CD14-positive monocyte (primary cell): ENCODE measurements at regions not wholly inside any gene's neighbourhood (a gene's known extent, or its start where the extent isn't known, plus 50 kb on each side); places are given as distances from the start of the nearest gene placed in this dataset.

ENCODE experiments used
- DNase-seq, 3 donors: peaks; one replicate each; pipeline ENCODE4 v3.0.0-alpha.2; 2011 to 2022
- H2AFZ ChIP-seq: 2 replicates; pipeline ENCODE4 v1.6.0; 2012; ENCODE audit warnings: mild to moderate bottlenecking, low read depth, low read length, inconsistent platforms; ENCODE audit not compliant: insufficient read depth, poor library complexity, severe bottlenecking
- H3K27ac ChIP-seq, 2 donors: 1 replicate in 1 of 2; 2 replicates in 1 of 2; pipeline ENCODE4 v1.5.1; 2012 to 2013; ENCODE audit warnings: low read length in 2 of 2, control low read depth in 1 of 2, inconsistent platforms in 1 of 2, low read depth in 1 of 2, mild to moderate bottlenecking in 1 of 2
- H3K27me3 ChIP-seq, 2 donors: one replicate each; pipeline versions ENCODE4 v1.6.0 to v1.6.1; 2011 to 2013; ENCODE audit warnings: low read length in 2 of 2; ENCODE audit not compliant: control insufficient read depth in 2 of 2, insufficient read depth in 2 of 2
- H3K36me3 ChIP-seq, 2 donors: replicated peaks in 1 of 2; 1 replicate in 1 of 2; 2 replicates in 1 of 2; pipeline versions ENCODE4 v1.5.1 to v1.6.1; 2012 to 2013; ENCODE audit warnings: low read length in 2 of 2, control low read depth in 1 of 2, inconsistent platforms in 1 of 2, mild to moderate bottlenecking in 1 of 2; ENCODE audit not compliant: insufficient read depth in 2 of 2, control insufficient read depth in 1 of 2
- H3K4me1 ChIP-seq, 2 donors: 1 replicate in 1 of 2; 2 replicates in 1 of 2; pipeline versions ENCODE4 v1.5.1 to v1.6.1; 2012 to 2013; ENCODE audit warnings: low read length in 2 of 2, control low read depth in 1 of 2, inconsistent platforms in 1 of 2, mild to moderate bottlenecking in 1 of 2, moderate library complexity in 1 of 2; ENCODE audit not compliant: insufficient read depth in 2 of 2, control insufficient read depth in 1 of 2
- H3K4me2 ChIP-seq: replicated peaks from 2 replicates; pipeline ENCODE3; 2012; ENCODE audit warnings: low read length, moderate library complexity, mild to moderate bottlenecking; ENCODE audit not compliant: poor library complexity, severe bottlenecking; ENCODE audit errors: extremely low read depth
- H3K4me3 ChIP-seq, 3 experiments: fragments of 200-600 bp in 1 of 3; sonication (generic) in 1 of 3; replicated peaks in 1 of 3; 1 replicate in 2 of 3; 2 replicates in 1 of 3; pipeline ENCODE4 v1.5.1; 2011 to 2013; ENCODE audit warnings: low read length in 3 of 3, mild to moderate bottlenecking in 3 of 3, control low read depth in 2 of 3, low read depth in 2 of 3, inconsistent platforms in 1 of 3, moderate library complexity in 1 of 3
- H3K79me2 ChIP-seq: 2 replicates; pipeline ENCODE4 v1.6.0; 2012; ENCODE audit warnings: mild to moderate bottlenecking, control low read depth, inconsistent platforms, low read length, moderate library complexity; ENCODE audit not compliant: insufficient read depth
- H3K9ac ChIP-seq: 2 replicates; pipeline ENCODE4 v1.6.0; 2017; ENCODE audit warnings: low read length, mild to moderate bottlenecking; ENCODE audit not compliant: insufficient read depth, poor library complexity, severe bottlenecking
- H3K9me3 ChIP-seq, 2 donors: replicated peaks in 1 of 2; 1 replicate in 1 of 2; 2 replicates in 1 of 2; pipeline versions ENCODE4 v1.5.1 to v1.6.1; 2012 to 2013; ENCODE audit warnings: low read length in 2 of 2, control low read depth in 1 of 2; ENCODE audit not compliant: control insufficient read depth in 1 of 2, insufficient read depth in 1 of 2
- H4K20me1 ChIP-seq: 2 replicates; pipeline ENCODE4 v1.6.0; 2012; ENCODE audit warnings: mild to moderate bottlenecking, low read length, control low read depth, moderate library complexity; ENCODE audit not compliant: insufficient read depth
- H3K27ac Mint-ChIP-seq, 7 donors: one replicate each; pipeline ENCODE4 v1.8.0; 2020; ENCODE audit warnings: mild to moderate bottlenecking in 7 of 7, mixed read lengths in 7 of 7, moderate library complexity in 6 of 7, inconsistent platforms in 2 of 7
- H3K27me3 Mint-ChIP-seq, 3 donors: one replicate each; pipeline ENCODE4 v1.8.0; 2021 to 2022; ENCODE audit warnings: low read depth in 3 of 3, mild to moderate bottlenecking in 3 of 3, mixed read lengths in 3 of 3, moderate library complexity in 3 of 3, inconsistent platforms in 1 of 3
- H3K36me3 Mint-ChIP-seq, 2 donors: one replicate each; pipeline ENCODE4 v1.8.0; 2020; ENCODE audit warnings: mixed read lengths in 2 of 2, inconsistent platforms in 1 of 2, mild to moderate bottlenecking in 1 of 2
- H3K4me1 Mint-ChIP-seq: one replicate; pipeline ENCODE4 v1.8.0; 2020; ENCODE audit warnings: mild to moderate bottlenecking, mixed read lengths
- H3K4me3 Mint-ChIP-seq, 2 donors: one replicate each; pipeline ENCODE4 v1.8.0; 2020; ENCODE audit warnings: mild to moderate bottlenecking in 2 of 2, mixed read lengths in 2 of 2, moderate library complexity in 1 of 2
- H3K9me3 Mint-ChIP-seq, 7 donors: one replicate each; pipeline ENCODE4 v1.8.0; 2020 to 2022; ENCODE audit warnings: mixed read lengths in 7 of 7, mild to moderate bottlenecking in 6 of 7, moderate library complexity in 6 of 7, inconsistent platforms in 2 of 7
- CTCF ChIP-seq: fragments of 200-600 bp; IDR thresholded peaks from one replicate; pipeline ENCODE4 v1.8.0; 2022; ENCODE audit warnings: antibody characterized with exemption, mild to moderate bottlenecking
- WGBS: methylation state at CpG from one replicate; pipeline ENCODE4 v1.1.5; 2013; ENCODE audit warnings: missing lambda C conversion rate; ENCODE audit not compliant: insufficient coverage; 5-methylcytosine and 5-hydroxymethylcytosine counted together
- intact Hi-C, 2 donors: fragments of 100-400 bp; cut with micrococcal nuclease; formaldehyde crosslinking; loops; one replicate each; pipeline versions ENCODE4 v1.15.0 to v1.15.1; 2023

DNA sequence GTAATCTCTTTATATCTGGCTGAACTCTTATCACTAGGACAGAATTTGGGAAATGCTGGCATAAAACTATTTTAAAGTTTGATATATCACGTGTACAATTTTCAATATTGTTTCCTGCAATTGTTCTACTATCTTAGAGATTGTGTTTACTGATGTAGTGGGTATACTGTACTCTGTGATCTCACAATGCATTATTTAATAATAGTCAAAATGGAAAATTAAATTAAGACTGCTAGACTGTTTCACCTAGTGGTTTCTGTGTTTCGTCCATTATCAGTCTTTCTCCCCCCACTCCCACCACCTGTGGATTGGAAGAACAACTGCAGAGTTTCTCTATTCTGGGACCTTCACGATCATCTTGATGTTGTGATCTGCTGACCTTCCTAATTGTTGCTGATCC lies 449.2 kb upstream of the SLC10A2 start:
- intact Hi-C loops = no loop called here
- H3K4me3 ChIP-seq = no peak overlapping the region
- no peak overlapping the region for H3K9ac ChIP-seq
- H4K20me1 ChIP-seq = no peaks in the 10 kb centered on the region
- H2AFZ ChIP-seq = no peak overlapping the region
- no peaks in the 10 kb centered on the region for H3K9me3 ChIP-seq
- Mint-ChIP-seq H3K36me3 (no peaks in the 10 kb centered on the region), H3K4me3 (no peak overlapping the region), H3K4me1 (no peaks in the 10 kb centered on the region), H3K27ac (no peak overlapping the region), H3K27me3 (no peaks in the 10 kb centered on the region), H3K9me3 (peaks cover 0 to 4% (median 0%) of the 10 kb centered on the region in 7 donors)
- no peaks in the 10 kb centered on the region for H3K79me2 ChIP-seq
- H3K27me3 ChIP-seq = no peaks in the 10 kb centered on the region
- no peaks in the 10 kb centered on the region for H3K36me3 ChIP-seq
- H3K27ac ChIP-seq = no peak overlapping the region
- 78% methylated on average over 1 of the region's 3 CpGs for WGBS
- H3K4me2 ChIP-seq = no peak overlapping the region
- TF ChIP-seq CTCF = no peak
- DNase-seq = no peak
- no peaks in the 10 kb centered on the region for H3K4me1 ChIP-seq

- TF ChIP-seq CTCF = no peak
- Mint-ChIP-seq H3K27ac (no peak overlapping the region), H3K9me3 (peaks cover 0 to 5% (median 0%) of the 10 kb centered on the region in 7 donors), H3K4me1 (no peaks in the 10 kb centered on the region), H3K36me3 (no peaks in the 10 kb centered on the region), H3K27me3 (no peaks in the 10 kb centered on the region), H3K4me3 (no peak overlapping the region)
- Histone ChIP-seq H3K36me3 (no peaks in the 10 kb centered on the region), H3K27ac (no peak overlapping the region), H3K4me3 (no peak overlapping the region), H3K79me2 (no peaks in the 10 kb centered on the region), H3K27me3 (no peaks in the 10 kb centered on the region), H4K20me1 (no peaks in the 10 kb centered on the region), H2AFZ (no peak overlapping the region), H3K4me1 (no peaks in the 10 kb centered on the region), H3K9ac (no peak overlapping the region), H3K9me3 (peaks cover 5% of the 10 kb centered on the region in 2 donors), H3K4me2 (no peak overlapping the region)
- no peak for DNase-seq
- intact Hi-C loops = no loop called here
- WGBS = 100% methylated on average over 1 of the region's 2 CpGs
Observed at GRCh38 chr13:103514619-103515018, 448.4 kb upstream of the SLC10A2 start.
